Glomerular visceral epithelial cell (primary cell): ENCODE measurements at regions not wholly inside any gene's neighbourhood (a gene's known extent, or its start where the extent isn't known, plus 50 kb on each side); places are given as distances from the start of the nearest gene placed in this dataset.

Experiments
- DNase-seq: peaks from one replicate; pipeline ENCODE4 v3.0.0-alpha.2; 2016; ENCODE audit errors: extremely low spot score

GRCh38 chr10:15462253-15462897 lies 91.3 kb upstream of the FAM171A1 start:
- no peak for DNase-seq

DNA sequence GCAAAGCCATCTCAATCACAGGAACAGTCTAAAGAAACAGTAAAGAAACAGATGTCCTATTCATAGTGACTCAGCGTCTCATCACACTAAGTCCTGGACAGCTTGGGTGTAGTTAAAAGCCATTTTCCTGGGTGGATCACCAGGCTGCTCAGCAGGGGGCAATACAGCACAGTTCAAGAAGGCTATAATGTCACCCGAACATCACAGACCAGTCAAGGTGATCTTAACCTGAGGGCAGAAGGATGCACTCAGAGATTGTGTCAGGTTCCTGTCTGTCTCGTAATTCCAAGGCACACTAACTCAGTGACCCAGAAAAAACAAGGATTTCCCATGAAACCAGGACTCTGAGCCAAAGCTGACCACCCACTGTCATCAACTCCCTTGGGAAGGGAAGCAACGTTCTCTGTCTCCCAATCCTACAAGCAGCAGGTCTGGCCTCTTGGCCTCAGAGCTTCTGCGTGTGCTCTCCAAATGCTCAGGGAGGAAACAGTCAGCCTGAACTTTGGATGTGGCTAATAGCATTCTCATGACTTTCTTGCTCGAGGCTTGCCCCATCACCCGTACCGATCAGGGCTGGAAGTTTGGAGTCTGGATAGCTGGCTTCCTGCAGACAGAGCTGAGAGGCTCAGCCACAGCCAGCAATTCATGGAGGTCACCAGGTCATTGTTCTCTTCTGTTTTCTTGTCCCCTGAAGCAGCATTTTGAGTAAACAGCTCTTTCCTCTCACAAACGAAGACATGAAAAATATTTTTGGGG lies 90.4 kb upstream of the FAM171A1 start:
- peak; percentile 4 for DNase-seq

DNA sequence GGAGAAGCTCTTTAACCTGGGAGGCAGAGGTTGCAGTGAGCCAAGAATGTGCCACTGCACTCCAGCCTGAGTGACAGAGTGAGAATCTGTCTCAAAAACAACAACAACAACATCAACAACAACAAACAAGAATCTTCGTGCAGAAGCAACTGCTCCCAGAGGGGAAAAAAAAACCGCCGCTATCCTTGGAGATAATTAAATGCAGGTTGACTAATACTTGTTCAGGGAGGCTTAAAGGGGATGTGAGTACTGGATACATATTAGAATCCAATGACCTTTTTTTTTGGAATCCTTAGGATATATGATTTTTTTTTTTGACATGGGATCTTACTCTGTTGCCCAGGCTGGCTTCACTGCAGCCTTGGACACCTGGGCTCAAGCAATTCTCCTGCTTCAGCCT lies 89.6 kb upstream of the FAM171A1 start:
- DNase-seq = no peak

DNA sequence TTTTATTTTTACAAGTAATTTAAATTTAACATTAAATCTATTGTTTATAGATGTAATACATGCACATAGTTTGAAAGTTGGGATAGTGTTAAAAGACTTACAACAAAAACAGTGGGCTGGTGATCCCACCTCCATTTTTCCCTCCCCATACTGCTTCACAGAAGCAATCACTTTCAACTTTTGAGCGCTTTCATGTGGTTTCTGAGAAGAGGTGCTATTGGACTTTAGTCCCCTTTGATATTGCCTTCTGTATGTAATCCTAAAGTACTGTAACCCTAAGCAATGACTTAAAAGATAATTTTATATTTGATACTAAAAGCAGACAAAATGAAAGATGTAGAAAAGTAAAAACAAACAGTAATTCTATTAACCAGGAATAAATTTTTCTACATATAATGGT lies 88.1 kb upstream of the FAM171A1 start:
- no peak for DNase-seq

GRCh38 chr10:15457382-15457781 lies 86.3 kb upstream of the FAM171A1 start:
- no peak for DNase-seq

DNA sequence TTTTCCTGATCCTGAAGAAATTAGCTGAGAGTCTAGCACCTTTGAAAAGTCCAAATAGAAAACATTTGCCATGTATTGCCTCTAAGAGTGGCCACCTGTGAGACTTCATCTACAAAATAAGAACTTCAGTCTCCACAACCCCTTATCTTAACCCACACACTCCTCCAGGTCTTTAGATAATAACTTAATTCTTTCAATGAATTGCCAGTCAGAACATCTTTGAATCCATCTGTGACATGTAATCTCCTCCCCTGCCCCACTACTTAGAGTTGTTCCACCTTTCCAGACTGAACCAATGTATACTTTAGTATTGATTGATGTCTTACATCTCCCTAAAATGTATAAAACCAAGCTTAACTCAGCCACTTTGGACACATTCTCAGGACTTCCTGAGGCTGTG lies 84.4 kb upstream of the FAM171A1 start:
- no peak for DNase-seq

DNA sequence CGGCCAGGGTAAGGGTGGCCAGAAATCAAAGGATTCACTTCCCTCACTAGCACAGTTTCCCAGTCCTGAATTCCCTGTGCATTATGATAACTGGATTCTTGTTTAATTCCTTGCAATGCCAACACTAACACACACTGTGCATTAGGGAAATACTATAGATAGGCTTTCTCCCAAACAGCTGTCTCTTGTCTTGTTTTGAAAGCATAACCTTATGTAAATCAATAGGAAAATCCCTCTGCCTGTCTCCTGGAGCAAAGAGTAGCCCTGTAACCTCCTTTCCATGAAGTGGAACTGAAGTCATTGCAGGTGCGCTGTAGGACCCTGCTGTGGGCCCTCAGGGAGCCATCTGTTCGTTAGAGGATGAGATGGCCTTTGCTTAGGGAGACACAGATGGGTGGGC lies 82.8 kb upstream of the FAM171A1 start:
- DNase-seq = no peak

DNA sequence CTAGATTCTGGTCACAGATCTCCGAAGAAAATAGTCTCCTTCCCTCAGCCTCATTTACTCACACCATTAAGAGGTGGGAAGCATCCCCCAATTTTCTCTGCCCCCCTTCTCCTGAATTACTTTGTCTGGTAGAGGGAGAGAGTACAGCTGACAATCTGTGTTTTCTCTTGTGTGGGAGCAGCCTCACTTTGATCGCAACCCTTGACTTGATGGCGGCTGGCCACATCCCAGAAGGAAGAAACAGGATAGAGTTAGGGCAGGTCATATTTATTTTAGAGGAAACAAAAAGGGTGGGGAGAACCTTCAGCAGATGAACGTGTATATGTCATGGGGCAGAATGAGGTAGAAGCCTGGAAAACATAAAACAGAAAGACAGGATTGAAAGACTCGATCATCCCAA lies 82.4 kb upstream of the FAM171A1 start:
- DNase-seq = no peak

- DNase-seq = no peak
Observed at GRCh38 chr10:15452545-15452944, 81.5 kb upstream of the FAM171A1 start.

DNA sequence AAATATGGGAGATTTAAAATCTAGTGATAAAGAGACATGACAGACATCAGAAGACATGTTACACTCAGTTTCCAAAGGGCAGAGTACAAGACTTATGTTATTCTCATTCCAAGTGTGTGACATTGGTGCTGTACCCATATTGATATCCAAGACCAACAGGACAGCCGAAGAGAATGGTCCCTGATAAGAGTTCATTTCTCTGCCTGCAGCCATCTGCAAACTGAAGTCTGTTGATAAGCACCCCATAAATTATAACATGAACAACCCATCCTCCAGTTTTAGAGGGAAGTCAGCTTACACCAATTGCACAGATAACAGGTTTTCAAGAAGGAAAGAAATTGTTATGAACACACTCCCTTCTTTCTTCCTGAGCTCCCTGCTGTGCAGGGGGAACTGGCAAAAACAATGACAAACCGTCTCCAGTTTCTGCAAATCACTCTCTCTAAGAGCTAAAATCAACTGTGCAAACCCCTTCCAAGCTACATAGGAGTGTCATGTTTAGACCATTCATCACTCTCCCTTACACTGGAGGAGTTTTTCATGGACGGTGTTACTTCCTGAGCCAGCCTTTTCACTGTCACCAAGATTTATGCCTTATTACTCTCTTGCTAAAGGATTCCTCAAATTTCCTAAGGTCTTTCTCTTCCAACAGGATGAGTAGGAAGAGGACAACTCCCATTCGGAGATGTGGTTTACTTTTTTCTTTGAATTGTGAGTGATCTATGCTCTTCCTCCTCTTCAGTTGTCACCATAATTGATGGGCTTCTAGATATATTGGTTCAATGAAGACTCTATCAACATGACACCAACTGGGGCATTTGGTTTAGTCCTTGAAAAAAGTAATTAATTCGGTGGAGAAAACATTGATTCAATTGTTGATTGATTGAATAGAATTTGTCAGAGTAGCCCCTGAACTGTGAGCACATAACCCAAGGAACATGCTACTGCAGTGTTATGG lies 80.3 kb upstream of the FAM171A1 start:
- DNase-seq = no peak

DNA sequence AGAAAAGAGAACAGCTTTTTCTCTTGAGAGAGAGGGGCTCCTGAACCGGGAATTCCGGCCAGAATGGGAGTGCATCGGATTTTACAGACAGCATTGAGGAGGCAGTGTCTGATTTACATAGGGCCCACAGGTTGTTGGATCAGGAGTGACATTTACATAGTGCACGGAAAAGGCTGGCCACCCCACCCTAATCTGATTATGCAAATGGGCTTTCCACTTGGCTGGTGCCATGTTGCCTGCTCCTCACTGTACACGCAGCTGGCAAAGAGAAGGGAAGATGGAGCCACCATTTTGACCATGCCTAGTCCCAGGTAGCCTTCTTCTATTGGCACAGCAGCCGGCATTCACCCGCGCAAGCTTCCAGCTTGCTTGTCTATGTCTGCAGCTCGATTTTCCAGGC lies 77.5 kb upstream of the FAM171A1 start:
- DNase-seq = no peak

DNA sequence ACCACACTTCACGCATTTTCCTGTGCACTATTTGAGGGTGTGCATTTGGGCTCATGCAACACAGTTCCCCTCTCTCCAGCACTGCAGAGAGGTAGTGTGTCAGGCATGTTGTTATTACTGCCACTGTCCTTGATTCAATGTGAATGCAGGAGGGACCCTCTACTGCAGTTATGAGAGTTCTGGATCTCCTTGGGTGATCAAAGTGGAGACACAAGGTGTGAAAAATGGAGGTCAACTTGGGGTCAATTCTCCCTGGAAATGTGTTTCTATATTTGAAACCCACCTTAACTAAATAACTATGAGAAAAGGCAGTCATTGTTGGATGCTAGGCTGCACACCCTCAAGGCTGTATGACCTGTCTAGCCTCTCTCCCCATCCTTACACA lies 73.9 kb upstream of the FAM171A1 start:
- DNase-seq = no peak

DNA sequence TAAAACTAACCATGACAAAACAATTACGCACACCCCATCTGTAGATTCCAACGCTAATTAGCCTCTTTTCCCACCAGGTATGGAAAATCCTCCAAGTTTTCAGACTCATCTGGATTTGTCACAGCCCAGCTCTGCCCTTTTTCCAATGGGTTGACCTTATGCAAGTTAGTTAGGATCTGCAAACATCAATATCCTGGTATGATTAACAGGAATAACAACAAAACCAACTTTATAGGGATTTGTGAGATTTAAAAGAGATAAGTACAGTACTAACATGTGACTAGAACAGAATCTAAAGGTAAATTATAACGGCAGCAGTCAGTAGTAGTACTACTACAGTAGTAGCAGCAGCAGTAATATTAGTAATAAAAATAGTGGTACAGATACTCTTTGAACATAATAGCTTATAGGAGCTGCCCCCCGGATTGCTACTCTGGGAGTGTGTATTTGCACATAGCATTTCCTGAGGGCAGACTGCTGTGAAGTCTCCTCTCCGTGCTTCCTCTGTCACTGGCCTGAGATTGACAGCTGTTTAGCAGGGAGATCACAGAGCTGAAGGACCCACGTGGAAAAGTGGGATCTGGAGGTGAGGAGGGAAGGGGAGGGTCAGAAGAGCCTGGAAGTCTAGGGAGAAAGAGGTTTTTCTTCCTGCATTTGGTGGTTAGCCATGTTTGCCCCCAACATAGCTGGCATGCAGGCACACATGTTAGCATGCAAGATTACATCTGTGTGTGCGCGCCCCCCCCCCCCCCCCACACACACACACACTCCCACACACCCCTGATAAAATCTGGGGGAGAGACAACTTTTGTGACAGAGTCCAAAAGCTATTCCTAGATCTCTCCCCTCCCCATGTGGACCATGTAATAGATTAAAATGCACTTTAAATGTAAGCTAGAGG lies 73.3 kb upstream of the FAM171A1 start:
- DNase-seq = no peak

DNA sequence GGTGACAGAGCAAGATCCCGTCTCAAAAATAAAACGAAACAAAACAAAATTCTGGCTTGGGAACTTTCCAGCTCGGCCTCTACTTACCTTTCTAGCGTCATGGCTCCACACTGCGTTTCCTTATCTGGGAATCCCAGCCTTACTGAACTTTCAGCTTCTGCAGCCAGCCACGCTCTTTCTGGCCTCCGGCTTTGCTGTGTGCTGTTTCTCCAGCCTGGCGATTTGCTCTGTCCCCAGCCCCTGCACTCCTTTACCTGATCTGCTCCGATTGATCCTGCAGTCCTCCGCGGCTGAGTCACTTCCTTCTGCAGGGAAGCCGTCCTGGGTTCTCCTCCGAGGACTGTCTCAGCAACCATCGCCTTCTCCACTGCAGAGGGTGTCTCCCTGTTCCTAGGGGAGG lies 71.0 kb upstream of the FAM171A1 start:
- DNase-seq = no peak

GRCh38 chr10:15440204-15440711 lies 69.2 kb upstream of the FAM171A1 start:
- no peak for DNase-seq

DNA sequence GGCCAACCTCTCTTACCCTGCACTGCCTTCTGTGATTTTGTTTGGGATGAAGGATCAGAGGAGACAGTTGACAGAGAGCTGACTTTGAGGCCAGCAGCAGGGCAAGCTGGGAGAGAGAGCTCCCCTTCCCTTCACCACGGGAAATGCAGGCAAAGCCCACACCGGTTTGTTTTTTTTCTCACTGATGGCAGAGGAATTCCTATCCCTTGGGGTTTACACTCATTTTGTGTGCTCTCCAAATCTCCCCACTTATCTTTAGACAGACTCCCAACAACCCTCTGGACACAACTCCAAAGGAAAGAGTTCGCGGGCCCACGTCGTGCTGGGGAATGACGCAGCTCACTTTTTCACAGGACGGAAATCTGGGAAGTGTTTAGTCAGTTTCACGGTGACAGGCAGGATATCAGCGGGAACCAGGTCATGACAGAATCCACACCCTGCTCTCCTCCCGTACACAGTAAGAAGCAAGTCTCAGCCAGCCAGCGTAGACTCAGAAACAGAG lies 68.3 kb upstream of the FAM171A1 start:
- DNase-seq = peak; percentile 24

DNA sequence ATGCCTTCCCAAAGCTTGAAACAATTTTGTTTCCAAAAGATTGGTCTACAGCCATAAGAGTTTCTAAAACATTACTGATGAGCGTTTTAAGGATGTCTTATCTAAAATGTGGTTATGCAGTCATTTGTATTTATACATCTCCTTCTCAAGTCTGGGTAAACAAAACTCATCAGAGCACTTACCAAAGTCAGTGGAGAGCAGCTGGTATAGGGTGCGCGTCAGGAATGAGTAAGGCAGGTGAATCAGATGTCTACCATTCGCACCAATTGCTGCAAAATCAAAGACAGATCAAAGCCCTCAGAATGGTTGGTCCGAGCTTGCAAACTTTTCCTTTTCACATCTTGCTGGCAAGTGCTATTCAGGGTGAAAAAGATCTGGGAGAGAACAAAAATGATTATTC lies 65.6 kb upstream of the FAM171A1 start:
- no peak for DNase-seq

GRCh38 chr10:15433850-15434537 lies 62.9 kb upstream of the FAM171A1 start:
- peak; percentile 59 for DNase-seq

DNA sequence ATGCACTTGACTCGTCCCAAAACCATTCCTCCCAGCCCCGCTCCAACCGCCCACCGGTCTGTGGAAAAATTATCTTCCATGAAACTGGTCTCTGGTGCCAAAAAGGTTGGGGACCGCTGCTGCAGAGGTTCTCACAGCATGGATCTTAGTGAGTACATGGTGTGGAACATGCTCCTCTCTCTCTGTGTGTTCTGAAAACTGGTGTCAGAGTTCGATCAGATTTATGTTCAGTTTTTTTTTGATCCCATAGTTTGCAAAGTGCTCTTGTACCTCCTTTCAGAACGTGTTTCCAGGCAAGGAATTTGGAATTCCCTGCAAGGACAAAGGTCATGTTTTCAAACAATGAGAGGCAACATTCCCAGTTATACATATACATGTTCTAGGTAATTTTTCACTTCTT lies 61.2 kb upstream of the FAM171A1 start:
- DNase-seq = no peak

DNA sequence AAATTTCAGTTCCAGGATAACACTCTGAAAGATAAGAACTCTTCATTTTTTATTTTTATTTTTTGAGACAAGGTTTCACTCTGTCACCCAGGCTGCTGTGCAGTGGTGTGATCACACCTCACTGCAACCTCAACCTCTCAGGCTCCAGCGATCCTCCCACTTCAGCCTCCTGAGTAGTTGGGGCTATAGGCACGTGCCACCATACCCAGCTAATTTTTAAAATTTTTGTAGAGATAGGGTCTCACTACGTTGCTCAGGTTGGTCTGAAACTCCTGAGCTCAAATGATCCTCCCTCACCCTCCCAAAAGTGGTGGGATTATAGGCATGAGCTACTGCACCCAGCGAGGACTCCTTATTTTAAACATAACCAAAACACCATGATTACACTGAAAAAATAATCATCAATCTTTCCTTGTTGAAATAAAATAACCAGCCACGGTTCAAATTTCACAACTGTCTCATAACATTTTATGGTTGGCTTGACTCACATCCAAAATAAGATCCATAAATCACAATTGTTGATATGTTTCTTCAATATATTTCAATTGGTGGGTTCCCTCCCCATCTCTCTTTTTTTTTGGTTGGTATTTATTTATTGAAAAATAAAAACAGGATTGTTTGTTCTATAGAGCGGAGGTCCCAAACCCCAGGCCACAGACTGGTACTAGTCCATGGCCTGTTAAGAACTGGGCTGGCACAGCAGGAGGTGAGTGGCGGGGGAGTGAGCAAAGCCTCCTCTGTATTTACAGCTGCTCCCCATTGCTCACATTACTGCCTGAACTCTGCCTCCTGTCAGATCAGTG lies 60.1 kb upstream of the FAM171A1 start:
- no peak for DNase-seq
